NT2/D1 (cell line): ENCODE measurements at regions not wholly inside any gene's neighbourhood (a gene's known extent, or its start where the extent isn't known, plus 50 kb on each side); places are given as distances from the start of the nearest gene placed in this dataset.

Experiments used
- SUZ12 ChIP-seq: IDR thresholded peaks from 2 replicates; pipeline ENCODE4 v1.6.1; 2011; ENCODE audit not compliant: insufficient read length, insufficient read depth; ENCODE audit errors: extremely low read depth
- YY1 ChIP-seq: IDR thresholded peaks from 2 replicates; pipeline ENCODE4 v1.6.1; 2011; ENCODE audit not compliant: insufficient read length, insufficient read depth
- ZNF274 ChIP-seq: IDR thresholded peaks from 2 replicates; pipeline ENCODE4 v1.6.1; 2011; ENCODE audit warnings: mild to moderate bottlenecking, low read depth, low read length

DNA sequence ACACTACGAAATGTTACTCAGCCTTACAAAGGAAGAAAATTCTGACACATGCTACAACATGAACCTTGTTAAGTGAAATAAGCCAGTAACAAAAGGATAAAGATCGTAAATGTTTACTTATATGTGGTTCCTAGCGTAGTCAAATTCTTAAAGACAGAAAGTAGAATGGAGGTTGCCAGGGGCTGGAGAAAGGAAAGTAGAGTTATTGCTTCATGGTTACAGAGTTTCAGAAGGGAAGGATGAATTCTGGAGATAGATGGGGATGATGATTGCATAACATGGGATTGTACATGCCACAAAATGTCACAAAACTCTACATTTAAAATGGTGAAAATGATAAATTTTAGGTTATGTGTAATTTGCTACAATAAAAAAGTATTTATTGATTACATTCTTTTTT is 103.8 kb downstream of the CHD9NB start:
- TF ChIP-seq SUZ12 (no peak), YY1 (no peak), ZNF274 (no peak)
